GM18520 (cell line): ENCODE measurements at regions not wholly inside any gene's neighbourhood (a gene's known extent, or its start where the extent isn't known, plus 50 kb on each side); places are given as distances from the start of the nearest gene placed in this dataset.
"Not testable (repeated sequence)": the region's sequence is repeated elsewhere in the genome, so short reads cannot be mapped to it uniquely, and the experiment has no call there.

Experiments used
- ATAC-seq: cut with Tn5 transposase; IDR thresholded peaks from one replicate; pipeline ENCODE4 v1.9.1; 2021; ENCODE audit not compliant: unreplicated experiment

DNA sequence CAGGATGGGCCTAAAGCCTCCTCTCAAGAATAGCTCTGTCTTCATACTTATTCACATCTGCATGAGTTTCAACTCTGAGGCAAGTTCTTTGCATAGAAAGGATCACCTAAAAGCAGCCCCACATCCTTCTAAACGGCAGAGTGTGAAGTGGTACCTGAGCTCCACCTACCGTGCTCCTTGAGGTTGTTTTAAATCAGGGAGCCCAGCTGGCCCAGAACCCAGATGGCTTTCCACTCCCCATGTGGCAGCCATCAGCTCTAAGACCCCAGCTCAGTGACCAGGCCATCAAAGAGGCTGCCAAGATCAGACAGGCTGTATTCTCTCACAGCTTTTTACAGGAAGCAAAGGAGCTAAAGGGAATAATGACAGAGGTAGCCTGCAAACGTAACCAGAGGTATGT, 299.3 kb downstream of the RASEF start:
- no peak for ATAC-seq

DNA sequence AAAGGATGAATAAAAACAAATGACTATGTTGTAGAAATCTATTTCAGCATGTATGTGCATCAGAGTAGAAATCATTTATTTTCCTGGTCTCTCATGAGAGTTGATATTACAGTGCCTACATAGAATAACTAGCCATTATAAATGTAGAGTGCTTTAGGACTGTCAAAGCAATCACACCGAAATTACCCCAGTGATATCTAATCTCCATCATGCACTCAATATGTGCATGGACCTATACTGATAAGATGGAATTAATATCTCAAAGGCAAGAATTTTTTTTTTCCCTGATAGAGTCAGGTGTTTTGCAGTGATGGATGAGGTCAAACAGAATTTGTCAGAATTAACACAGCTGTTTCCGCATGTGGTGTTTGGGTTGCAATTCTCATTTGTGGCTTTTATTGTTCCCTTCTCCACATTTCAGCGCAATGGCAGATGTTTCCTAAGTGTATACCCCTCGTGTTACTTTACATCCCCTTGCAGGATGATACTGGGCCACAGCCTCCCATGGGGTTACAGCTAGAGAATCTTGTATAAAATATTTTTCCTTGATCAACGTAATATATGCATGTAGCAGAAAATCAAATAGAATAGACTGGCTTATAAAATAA, 298.8 kb downstream of the RASEF start:
- ATAC-seq, result no peak

DNA sequence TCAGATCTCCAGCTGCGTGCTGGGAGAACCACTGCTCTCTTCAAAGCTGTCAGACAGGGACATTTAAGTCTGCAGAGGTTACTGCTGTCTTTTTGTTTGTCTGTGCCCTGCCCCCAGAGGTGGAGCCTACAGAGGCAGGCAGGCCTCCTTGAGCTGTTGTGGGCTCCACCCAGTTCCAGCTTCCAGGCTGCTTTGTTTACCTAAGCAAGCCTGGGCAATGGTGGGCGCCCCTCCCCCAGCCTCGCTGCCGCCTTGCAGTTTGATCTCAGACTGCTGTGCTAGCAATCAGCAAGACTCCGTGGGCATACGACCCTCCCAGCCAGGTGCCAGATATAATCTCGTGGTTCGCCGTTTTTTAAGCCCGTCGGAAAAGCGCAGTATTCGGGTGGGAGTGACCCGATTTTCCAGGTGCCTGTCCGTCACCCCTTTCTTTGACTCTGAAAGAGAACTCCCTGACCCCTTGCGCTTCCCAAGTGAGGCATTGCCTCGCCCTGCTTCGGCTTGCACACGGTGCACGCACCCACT, 288.2 kb downstream of the RASEF start:
- ATAC-seq, result not testable (repeated sequence)

DNA sequence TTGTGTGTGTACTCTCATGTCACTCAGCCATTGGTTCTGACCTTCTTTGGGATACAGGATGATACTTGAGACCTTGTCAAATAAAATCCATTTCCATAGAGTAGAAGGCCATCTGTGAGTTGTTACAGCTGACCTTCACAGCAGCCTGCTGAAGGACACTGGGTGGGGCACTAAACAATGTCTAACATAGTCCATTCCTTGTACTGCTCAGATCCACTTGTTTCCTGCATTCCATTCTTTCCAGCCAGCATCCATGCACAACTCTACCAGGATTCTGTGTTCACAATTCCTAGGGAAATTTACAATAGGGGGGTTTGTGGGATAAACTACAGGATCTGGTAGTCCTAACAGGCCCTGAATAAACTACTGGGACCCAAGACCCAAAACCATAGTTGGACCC, 286.4 kb downstream of the RASEF start:
- ATAC-seq, result no peak

DNA sequence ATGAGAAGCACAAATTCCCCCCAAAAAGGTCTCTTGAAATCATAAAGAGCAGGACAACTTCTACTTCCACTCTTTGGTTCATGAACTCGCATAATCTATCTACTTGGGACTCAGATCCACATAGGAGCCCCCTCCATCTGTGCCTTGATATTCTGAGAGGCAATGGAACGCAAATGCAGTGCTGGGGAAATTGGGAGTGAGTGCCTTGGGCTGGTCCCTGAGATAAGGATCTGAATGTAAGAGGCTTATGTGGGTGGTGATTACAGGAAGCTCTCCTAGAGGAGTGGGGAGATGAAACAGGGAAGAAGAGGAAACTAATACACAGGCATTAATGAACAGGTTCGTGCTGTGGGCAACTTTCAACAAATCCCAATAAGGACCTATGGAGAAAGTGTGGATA, 285.6 kb downstream of the RASEF start:
- no peak for ATAC-seq

DNA sequence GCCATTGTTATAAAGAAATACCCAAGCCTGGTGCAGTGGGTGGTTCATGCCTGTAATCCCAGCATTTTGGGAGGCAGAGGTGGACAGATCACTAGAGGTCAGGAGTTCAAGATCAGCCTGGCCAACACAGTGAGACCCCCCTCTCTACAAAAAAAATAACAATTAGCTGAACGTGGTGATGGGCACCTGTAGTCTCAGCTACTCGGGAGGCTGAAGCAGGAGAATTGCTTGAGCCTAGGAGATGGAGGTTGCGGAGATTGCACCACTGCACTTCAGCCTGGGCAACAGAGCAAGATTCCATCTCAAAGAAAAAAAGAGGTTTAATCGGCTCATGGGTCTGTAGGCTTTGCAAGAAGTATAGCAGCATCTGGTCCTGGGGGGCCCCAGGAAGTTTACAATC, 284.0 kb downstream of the RASEF start:
- ATAC-seq, result not testable (repeated sequence)

DNA sequence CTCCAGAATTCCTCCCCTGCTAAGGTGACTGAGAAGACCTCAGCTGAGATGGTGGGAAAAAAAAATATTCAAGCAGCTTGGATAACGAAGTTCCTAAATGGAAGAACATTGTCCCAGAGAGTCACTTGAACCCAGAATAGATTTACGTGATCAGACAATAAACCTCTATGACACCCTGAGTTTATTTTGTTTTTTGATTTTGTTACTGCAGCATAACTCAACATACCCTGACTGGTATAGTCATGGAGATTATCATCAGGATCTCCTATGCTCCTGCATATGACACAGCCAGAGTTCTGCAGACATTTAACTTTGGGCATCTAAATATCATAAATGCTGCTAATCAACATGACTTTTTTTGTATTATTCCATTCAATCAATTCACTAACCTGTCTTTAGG, 282.9 kb downstream of the RASEF start:
- ATAC-seq, result no peak

DNA sequence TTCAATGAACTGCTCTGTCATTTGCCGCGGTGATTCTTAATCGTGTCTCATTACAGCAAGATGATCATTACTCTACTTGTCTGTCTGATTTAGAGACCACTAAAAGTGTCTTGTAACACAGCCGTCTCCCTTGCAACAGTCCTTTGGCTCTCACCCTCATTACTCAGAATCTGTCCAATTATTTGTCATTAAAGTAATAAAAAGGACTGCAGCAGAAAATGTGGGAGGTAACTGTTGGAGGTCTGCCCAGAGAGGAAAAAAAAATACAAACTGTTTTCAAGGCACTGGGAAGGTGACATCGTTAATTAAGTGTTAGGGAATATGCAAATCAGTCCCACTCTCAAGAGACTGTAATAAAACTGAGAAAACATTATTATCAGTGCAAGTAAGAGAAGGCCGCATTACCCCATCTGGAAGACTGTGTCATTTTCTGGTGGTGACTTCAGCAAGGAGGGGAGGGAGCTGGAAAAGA, 281.0 kb downstream of the RASEF start:
- no peak for ATAC-seq

DNA sequence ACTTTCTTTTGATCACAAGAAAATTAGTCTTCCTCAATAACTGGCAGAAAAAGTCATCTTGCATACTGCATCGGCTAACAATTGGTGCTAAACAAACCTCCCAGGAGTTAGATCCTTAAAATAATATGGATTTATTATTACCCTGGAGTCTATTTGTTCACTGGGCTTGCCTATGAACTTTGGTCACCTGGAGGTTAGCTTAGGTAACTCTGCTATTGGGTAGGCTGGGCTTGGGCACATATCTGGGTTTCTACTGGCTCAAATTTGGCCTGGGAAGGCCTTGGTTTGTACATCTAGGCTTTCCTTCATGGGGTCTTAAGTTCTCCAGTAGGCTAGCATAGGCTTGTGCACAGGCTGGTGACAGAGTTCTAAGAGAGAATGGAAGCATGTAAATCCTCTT, 279.9 kb downstream of the RASEF start:
- no peak for ATAC-seq

DNA sequence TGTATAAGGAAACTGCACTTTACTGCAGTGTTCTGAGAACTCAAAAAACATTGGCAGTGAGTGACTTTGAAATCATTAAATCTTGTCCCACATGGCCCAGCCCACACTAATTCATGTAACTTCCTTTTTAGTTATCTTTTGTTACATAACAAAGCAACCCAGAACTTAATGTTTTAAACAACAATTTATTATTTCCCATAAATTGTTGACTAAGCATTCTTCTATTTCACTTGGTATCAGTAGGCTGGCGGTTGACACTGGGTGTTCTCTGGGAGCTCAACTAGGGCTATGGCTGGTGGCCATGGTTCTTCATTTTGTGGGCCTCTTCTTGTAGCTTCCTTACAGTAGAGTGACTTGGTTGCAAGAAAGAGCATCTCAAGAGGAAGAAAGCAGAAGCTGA, 278.4 kb downstream of the RASEF start:
- ATAC-seq, result no peak

DNA sequence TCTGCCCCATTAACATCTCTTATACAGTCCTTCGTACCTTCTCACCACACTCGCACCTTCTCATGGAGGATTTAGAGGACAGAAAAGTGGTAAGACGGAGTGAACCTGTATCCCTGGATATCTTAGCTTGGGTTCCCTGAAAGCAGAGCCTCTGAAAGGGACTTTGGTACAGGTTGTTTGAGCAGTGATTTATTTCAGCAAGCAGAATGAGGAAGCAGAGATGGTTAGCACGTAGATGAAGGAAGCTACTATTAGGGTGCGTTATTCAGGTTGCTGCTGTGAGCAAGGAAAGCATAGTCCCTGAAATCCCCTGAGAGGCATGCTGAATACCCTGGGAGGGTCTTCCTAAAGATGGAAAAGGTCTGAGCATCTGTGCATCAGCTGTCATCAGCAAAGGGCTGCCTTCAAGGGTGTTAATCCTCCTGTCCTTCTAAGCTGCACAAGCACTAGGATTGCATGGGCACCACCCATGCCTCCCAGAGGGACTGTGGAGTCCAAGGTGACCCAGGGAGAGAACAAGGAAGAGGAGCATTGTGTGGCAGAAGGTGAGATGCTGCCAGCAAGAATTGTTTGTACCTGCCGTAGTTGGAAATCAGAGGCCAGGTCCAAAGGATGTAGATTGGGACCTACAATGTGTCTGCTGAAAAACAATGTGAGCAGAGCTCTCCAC, 273.7 kb downstream of the RASEF start:
- no peak for ATAC-seq

DNA sequence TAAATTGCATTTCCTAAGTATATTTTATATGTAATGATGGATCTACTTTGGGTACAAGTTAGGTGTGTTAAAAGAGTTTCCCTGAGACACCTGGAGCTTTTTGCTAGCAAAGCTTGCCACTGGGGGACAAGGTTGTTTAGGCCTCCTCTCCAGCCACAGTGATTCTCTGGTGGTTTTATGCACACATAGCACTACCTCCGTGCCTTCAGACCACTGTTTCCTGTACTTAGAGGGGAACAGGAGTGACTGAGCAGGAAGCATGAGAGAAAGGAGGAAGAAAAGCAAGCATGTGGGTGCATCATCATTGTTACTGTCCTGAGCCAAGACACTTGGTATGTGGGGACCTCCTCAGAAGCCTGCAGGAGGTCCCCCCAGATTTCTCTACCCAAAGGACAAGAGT, 272.1 kb downstream of the RASEF start:
- no peak for ATAC-seq

DNA sequence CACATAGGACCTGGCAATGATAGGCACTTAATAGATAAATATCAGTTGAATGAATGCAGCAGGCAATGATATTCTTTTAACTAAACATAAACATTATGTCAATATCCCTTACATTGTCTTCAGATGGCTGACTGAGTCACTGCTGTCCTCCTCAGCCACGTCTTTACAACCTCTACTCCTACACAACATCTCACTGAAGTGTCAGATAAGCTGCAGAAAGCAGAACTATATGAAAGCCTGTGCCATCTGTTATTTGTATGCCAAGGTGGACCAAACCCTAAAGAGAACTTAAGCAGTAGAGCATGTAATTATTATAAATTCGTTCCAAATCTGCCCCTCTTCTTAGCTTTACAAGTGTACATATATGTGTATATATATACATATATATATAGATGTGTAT, 271.2 kb downstream of the RASEF start:
- ATAC-seq, result no peak

DNA sequence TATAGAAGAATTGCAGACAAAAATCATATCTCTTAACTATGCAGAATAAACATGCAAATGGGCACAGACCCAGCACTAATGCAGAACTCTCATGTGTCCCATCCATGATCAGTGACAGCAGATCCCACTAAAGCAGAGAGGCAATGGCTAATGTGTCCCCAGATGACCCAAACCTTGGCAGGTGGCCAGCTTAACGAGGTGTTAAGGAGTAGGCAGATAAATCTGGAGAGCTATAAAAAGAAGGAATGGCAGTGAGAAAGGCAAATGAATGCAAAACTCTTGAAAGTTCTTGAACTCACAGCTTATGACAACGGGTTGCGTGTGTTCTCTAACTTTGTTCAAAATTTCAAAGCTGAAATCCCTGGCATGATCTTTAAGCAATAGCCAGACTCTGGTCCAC, 265.4 kb downstream of the RASEF start:
- ATAC-seq, result no peak

DNA sequence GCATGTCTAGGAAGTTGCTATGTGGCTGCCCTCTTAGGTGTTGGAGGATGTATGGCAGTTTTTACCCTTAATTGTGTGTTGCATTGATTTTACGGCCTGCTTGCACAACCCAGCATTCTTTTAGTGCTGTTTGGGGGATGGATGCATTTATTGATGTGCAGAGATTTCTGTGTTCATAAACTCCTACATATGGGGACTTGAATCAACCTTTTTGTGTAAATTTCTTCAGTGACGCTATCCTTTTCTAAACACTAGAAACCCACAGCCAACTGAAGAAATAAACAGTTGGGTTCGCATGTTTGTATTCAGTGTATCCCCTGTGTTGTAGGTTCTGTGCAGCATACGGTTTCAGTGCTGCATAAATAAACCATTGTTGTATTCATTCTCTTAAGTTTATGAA, 263.7 kb downstream of the RASEF start:
- no peak for ATAC-seq

DNA sequence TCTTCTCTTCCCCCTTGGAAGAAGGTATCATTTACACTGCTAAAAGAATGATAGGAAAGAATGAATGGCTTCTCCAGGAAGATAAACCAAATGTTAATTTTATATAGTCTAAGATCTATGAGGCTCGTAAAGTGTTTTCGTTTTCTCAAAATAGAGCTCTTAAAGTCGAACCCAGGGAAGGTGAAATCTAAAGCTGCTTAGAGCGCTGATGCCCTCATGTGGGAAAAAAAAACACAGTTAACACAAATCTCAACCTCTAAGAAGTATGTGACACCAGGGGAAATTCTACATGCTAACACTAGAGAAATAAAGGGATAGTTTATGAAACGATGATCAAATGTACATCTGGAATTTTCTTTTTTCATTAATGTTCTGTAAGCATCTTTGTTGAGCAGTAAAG, 257.9 kb downstream of the RASEF start:
- no peak for ATAC-seq

DNA sequence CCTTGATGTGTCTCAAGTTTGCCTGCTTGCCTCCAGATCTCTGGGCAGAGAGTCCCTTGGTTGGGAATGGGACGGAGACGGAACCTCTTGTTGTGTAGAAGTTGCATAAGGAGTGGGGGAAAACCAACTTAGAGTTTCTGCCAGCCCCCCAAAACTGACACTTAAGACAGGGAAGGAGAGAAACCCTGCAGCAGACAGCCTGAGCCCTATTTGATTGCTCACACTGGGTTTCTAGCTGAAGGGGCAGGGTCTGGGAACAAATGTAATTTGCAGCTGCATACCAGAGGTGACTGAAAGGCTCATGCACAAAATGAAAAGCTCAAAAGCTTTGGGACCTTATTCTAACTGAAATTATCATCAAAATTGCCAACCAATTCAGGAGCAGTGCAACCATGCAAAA, 254.5 kb downstream of the RASEF start:
- ATAC-seq, result no peak

DNA sequence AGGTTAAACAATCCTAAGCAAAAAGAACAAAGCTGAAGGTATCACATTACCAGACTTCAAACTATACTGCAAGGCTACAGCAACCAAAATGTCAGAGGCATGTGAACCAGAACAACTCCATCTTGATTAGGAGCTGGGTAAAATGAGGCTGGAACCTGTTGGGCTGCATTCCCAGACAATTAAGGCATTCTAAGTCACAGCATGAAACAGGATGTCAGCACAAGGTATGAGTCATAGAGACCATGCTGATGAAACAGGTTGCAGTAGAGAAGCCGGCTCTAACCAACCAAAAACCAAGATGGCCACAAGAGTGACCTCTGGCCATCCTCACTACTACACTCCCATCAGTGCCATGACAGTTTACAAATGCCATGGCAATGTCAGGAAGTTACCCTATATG, 252.0 kb downstream of the RASEF start:
- no peak for ATAC-seq

DNA sequence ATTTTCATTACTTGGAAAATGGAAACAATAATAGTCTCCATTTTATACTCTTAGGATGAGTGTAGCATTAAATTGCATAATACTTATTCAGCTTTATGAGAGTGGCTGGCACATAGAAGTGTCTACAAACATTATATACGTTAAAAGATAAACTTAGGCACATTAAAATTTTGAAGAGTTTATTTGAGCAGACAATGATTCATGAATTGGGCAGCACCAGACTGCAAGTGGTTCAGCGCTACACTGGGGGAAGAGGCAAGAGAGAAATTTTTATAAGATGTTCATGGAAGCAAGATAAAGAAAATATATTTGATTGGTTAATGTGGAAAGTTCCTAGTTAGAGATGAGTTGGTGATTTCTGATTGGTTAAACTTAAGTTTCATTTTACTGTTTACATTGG, 243.7 kb downstream of the RASEF start:
- ATAC-seq, result no peak

DNA sequence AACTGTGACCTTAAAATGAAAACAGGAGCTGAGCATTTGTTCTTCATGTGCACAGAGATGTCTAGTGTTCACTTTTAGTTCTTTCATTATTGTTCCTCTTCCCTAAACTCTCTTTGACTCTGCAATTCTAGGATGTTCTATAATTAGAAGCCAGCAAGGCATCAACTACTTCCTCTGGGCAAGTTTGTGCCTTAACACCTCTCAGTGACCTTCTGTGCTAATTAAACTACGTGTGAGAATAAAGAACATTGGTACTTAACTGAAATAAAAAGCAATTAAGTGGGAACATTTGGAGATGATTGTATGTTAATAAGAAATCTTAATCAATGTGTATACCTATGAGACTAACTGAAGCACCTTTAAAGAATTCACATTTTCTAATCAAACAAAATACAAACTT, 242.8 kb downstream of the RASEF start:
- ATAC-seq, result no peak

DNA sequence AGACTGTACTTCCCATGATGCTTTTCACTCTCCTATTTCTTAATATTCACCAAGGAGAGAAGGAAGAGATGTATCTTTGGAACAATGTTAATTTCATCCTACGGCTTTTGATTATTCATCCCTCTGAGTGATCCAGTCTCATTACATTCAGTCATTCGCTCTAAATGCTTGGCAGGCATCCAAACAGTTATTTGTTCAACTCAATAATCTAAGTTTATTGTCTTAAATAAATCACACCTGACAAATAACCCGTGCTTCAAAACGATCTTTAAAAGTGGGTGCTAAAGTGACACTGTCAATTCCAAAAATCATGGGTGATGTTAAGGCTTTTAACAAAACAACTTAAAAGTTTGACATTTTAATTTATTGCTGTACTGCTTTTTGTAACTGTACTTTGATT, 233.1 kb downstream of the RASEF start:
- no peak for ATAC-seq

DNA sequence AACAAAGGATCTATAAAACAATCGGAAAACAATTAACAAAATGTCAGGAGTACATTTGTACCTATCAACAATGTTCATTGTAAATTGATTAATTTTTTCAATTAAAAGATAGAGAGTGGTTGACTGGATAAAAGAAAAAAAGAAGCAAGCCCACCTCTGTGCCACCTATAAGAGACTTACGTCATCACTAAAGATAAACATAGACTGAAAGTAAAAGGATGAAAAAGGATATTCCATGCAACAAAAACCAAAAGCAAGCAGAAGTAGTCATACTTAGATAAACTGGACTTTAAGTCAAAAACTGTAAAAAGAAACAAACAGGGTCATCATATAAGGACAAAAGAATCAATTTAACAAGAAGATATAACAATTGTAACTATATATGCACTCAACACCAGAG, 197.4 kb downstream of the RASEF start:
- no peak for ATAC-seq
